ENCODE measurements at regions not wholly inside any gene's neighbourhood (a gene's known extent, or its start where the extent isn't known, plus 50 kb on each side); places are given as distances from the start of the nearest gene placed in this dataset.

GRCh38 chr6:74755196-74755595 is 450.7 kb downstream of the COL12A1 start:
- H3K4me2 ChIP-seq (ENCODE audit: low read length): no peak overlapping the region
- ChIA-PET POLR2A (ENCODE audit: unreplicated experiment) (no interaction called here), CTCF (no interaction called here)
- peaks cover 18% of the 10 kb centered on the region for H3K4me1 ChIP-seq (ENCODE audit: insufficient read depth, low read length)
- no peaks in the 10 kb centered on the region for H3K9me2 ChIP-seq (replicated peaks; ENCODE audit: low read length)
- no peaks in the 10 kb centered on the region for H3F3A ChIP-seq (ENCODE audit: low read length, unreplicated experiment)
- H2AFZ ChIP-seq (ENCODE audit: low read length): no peak overlapping the region
- H3K9ac ChIP-seq (ENCODE audit: low read length): no peak overlapping the region
- H4K20me1 ChIP-seq (ENCODE audit: low read length): no peaks in the 10 kb centered on the region
- intact Hi-C loops (cut with micrococcal nuclease): loop anchor here (5.0 to 10.0 kb wide), 3 partner anchors 148 to 447 kb away; no protein-coding TSS in a partner anchor
- DNase-seq (no peak), ATAC-seq (no peak)
- no peaks in the 10 kb centered on the region for H3K27me3 ChIP-seq (ENCODE audit: low read length)
- no peaks in the 10 kb centered on the region for H3K9me3 ChIP-seq (ENCODE audit: low read length)
- no peaks in the 10 kb centered on the region for H3K79me2 ChIP-seq (ENCODE audit: low read length)
- no peak overlapping the region for H3K27ac ChIP-seq (ENCODE audit: low read length)
- TF ChIP-seq EZH2 (IDR thresholded peaks at IDR 0.05; ENCODE audit: low read length, unreplicated experiment) (no peak), CTCF (conservative IDR thresholded peaks at IDR 0.05; ENCODE audit: low read depth, low read length) (no peak)
- H3K36me3 ChIP-seq (ENCODE audit: low read depth, low read length): no peaks in the 10 kb centered on the region
- no peak overlapping the region for H3K4me3 ChIP-seq (ENCODE audit: low read length)
- no TSS peak for BruUV-seq (replicated peaks)

- Histone ChIP-seq H3K4me2 (ENCODE audit: low read length) (no peak overlapping the region), H3K9me2 (replicated peaks; ENCODE audit: low read length) (no peaks in the 10 kb centered on the region), H3K79me2 (ENCODE audit: low read length) (no peaks in the 10 kb centered on the region), H2AFZ (ENCODE audit: low read length) (no peak overlapping the region), H3K9ac (ENCODE audit: low read length) (no peak overlapping the region), H3K4me1 (ENCODE audit: insufficient read depth, low read length) (peaks cover 29% of the 10 kb centered on the region), H3K27ac (ENCODE audit: low read length) (no peak overlapping the region), H3K4me3 (ENCODE audit: low read length) (no peak overlapping the region), H3K27me3 (ENCODE audit: low read length) (no peaks in the 10 kb centered on the region), H3K9me3 (ENCODE audit: low read length) (no peaks in the 10 kb centered on the region), H3F3A (ENCODE audit: low read length, unreplicated experiment) (no peaks in the 10 kb centered on the region), H4K20me1 (ENCODE audit: low read length) (no peaks in the 10 kb centered on the region), H3K36me3 (ENCODE audit: low read depth, low read length) (no peaks in the 10 kb centered on the region)
- ChIA-PET POLR2A (ENCODE audit: unreplicated experiment) (no interaction called here), CTCF (no interaction called here)
- ATAC-seq (no peak), DNase-seq (no peak)
- no peak for TF ChIP-seq CTCF (conservative IDR thresholded peaks at IDR 0.05; ENCODE audit: low read depth, low read length)
- no peak for TF ChIP-seq EZH2 (IDR thresholded peaks at IDR 0.05; ENCODE audit: low read length, unreplicated experiment)
- TF ChIP-seq EZH2phosphoT487 (IDR thresholded peaks at IDR 0.05; ENCODE audit: borderline replicate concordance, low read length): no peak
- intact Hi-C loops (cut with micrococcal nuclease): loop anchor here (10.0 kb wide), 1 partner anchor 239 kb away; no protein-coding TSS in a partner anchor
- BruUV-seq (replicated peaks): no TSS peak
Observed at GRCh38 chr6:74753883-74754600, 451.8 kb downstream of the COL12A1 start.

GRCh38 chr6:74752303-74752702 is 453.6 kb downstream of the COL12A1 start:
- DNase-seq (no peak), ATAC-seq (no peak)
- H3K4me2 ChIP-seq (ENCODE audit: low read length): no peak overlapping the region
- TF ChIP-seq EZH2 (IDR thresholded peaks at IDR 0.05; ENCODE audit: low read length, unreplicated experiment): no peak
- no peak for TF ChIP-seq CTCF (conservative IDR thresholded peaks at IDR 0.05; ENCODE audit: low read depth, low read length)
- no peak for TF ChIP-seq EZH2phosphoT487 (IDR thresholded peaks at IDR 0.05; ENCODE audit: borderline replicate concordance, low read length)
- H3F3A ChIP-seq (ENCODE audit: low read length, unreplicated experiment): no peaks in the 10 kb centered on the region
- no peaks in the 10 kb centered on the region for H3K79me2 ChIP-seq (ENCODE audit: low read length)
- H3K27ac ChIP-seq (ENCODE audit: low read length): no peak overlapping the region
- peaks cover 19% of the 10 kb centered on the region for H3K4me1 ChIP-seq (ENCODE audit: insufficient read depth, low read length)
- no peaks in the 10 kb centered on the region for H3K9me3 ChIP-seq (ENCODE audit: low read length)
- BruUV-seq (replicated peaks): no TSS peak
- ChIA-PET POLR2A (ENCODE audit: unreplicated experiment) (no interaction called here), CTCF (no interaction called here)
- no peaks in the 10 kb centered on the region for H3K9me2 ChIP-seq (replicated peaks; ENCODE audit: low read length)
- no peaks in the 10 kb centered on the region for H4K20me1 ChIP-seq (ENCODE audit: low read length)
- H3K27me3 ChIP-seq (ENCODE audit: low read length): no peaks in the 10 kb centered on the region
- H3K9ac ChIP-seq (ENCODE audit: low read length): no peak overlapping the region
- no peaks in the 10 kb centered on the region for H3K36me3 ChIP-seq (ENCODE audit: low read depth, low read length)
- H2AFZ ChIP-seq (ENCODE audit: low read length): no peak overlapping the region
- intact Hi-C loops (cut with micrococcal nuclease): loop anchor here (10.0 kb wide), 1 partner anchor 238 kb away; no protein-coding TSS in a partner anchor
- no peak overlapping the region for H3K4me3 ChIP-seq (ENCODE audit: low read length)
